Stimulated activated CD4-positive, alpha-beta T cell treated with anti-CD3 and anti-CD28 coated beads, Interleukin-4, amount 100 ng/mL, for 1 hour (primary cell): ENCODE measurements at regions not wholly inside any gene's neighbourhood (a gene's known extent, or its start where the extent isn't known, plus 50 kb on each side); places are given as distances from the start of the nearest gene placed in this dataset.
A peak's percentile ranks its signal among the peaks of the same experiment; 100 is the strongest.

Experiments
- DNase-seq: peaks from one replicate; pipeline ENCODE4 v3.0.0-alpha.2; 2020

GRCh38 chr4:138686106-138686835 is 329.3 kb upstream of the NOCT start:
- no peak for DNase-seq

GRCh38 chr4:138685316-138685715 is 330.3 kb upstream of the NOCT start:
- no peak for DNase-seq

GRCh38 chr4:138680989-138681604 is 334.5 kb upstream of the NOCT start:
- DNase-seq, result peak; percentile 69

- DNase-seq, result no peak
These were observed 335.3 kb upstream of the NOCT start for GRCh38 chr4:138680256-138680655.

- no peak for DNase-seq
These were observed 336.4 kb upstream of the NOCT start for GRCh38 chr4:138678985-138679746.

GRCh38 chr4:138677748-138678147 is 337.8 kb upstream of the NOCT start:
- DNase-seq, result no peak

GRCh38 chr4:138677212-138677611 is 338.4 kb upstream of the NOCT start:
- no peak for DNase-seq

- no peak for DNase-seq
These were observed 339.9 kb upstream of the NOCT start for GRCh38 chr4:138675685-138676084.

- no peak for DNase-seq
These were observed 341.4 kb upstream of the NOCT start for GRCh38 chr4:138674209-138674608.

- DNase-seq, result no peak
These were observed 342.5 kb upstream of the NOCT start for GRCh38 chr4:138673053-138673452.

- no peak for DNase-seq
These were observed 343.1 kb upstream of the NOCT start for GRCh38 chr4:138672393-138672976.

GRCh38 chr4:138671606-138672084 is 343.9 kb upstream of the NOCT start:
- no peak for DNase-seq

- DNase-seq, result no peak
These were observed 344.5 kb upstream of the NOCT start for GRCh38 chr4:138671106-138671505.

GRCh38 chr4:138670681-138671080 is 344.9 kb upstream of the NOCT start:
- no peak for DNase-seq

GRCh38 chr4:138669479-138670315 is 345.9 kb upstream of the NOCT start:
- no peak for DNase-seq

- no peak for DNase-seq
These were observed 347.3 kb upstream of the NOCT start for GRCh38 chr4:138668309-138668708.

GRCh38 chr4:138666366-138666765 is 349.2 kb upstream of the NOCT start:
- no peak for DNase-seq

- no peak for DNase-seq
These were observed 349.7 kb upstream of the NOCT start for GRCh38 chr4:138665851-138666250.

GRCh38 chr4:138663883-138664282 is 351.7 kb upstream of the NOCT start:
- no peak for DNase-seq

GRCh38 chr4:138659812-138660316 is 355.7 kb upstream of the NOCT start:
- no peak for DNase-seq

GRCh38 chr4:138659037-138659811 is 356.4 kb upstream of the NOCT start:
- no peak for DNase-seq
